Renal cortex interstitium (tissue), 11 donors: ENCODE measurements at regions not wholly inside any gene's neighbourhood (a gene's known extent, or its start where the extent isn't known, plus 50 kb on each side); places are given as distances from the start of the nearest gene placed in this dataset.

Experiments used
- DNase-seq, 11 donors: peaks; one replicate each; pipeline ENCODE4 v3.0.0-alpha.2; 2013; ENCODE audit warnings: low read depth in 9 of 11, low spot score in 4 of 11; ENCODE audit errors: extremely low read depth in 1 of 11

GRCh38 chr20:48246061-48246790, 460.9 kb upstream of the SULF2 start:
- DNase-seq: no peak

GRCh38 chr20:48242623-48243022, 457.3 kb upstream of the SULF2 start:
- no peak for DNase-seq

GRCh38 chr20:48241482-48241881, 456.2 kb upstream of the SULF2 start:
- DNase-seq: no peak

- no peak for DNase-seq
Observed at GRCh38 chr20:48238781-48239180, 453.5 kb upstream of the SULF2 start.

- no peak for DNase-seq
Observed at GRCh38 chr20:48238326-48238725, 453.0 kb upstream of the SULF2 start.

- DNase-seq: no peak
Observed at GRCh38 chr20:48236000-48236970, 451.0 kb upstream of the SULF2 start.

GRCh38 chr20:48234951-48235350, 449.7 kb upstream of the SULF2 start:
- no peak for DNase-seq

GRCh38 chr20:48231253-48231930, 446.1 kb upstream of the SULF2 start:
- no peak for DNase-seq

GRCh38 chr20:48230216-48230615, 444.9 kb upstream of the SULF2 start:
- no peak for DNase-seq

- no peak for DNase-seq
Observed at GRCh38 chr20:48227381-48227780, 442.1 kb upstream of the SULF2 start.

GRCh38 chr20:48226642-48227041, 441.4 kb upstream of the SULF2 start:
- no peak for DNase-seq

- no peak for DNase-seq
Observed at GRCh38 chr20:48224533-48225050, 439.3 kb upstream of the SULF2 start.

GRCh38 chr20:48223715-48224114, 438.4 kb upstream of the SULF2 start:
- no peak for DNase-seq

GRCh38 chr20:48222595-48223180, 437.4 kb upstream of the SULF2 start:
- DNase-seq: no peak

- no peak for DNase-seq
Observed at GRCh38 chr20:48220033-48220633, 434.9 kb upstream of the SULF2 start.

GRCh38 chr20:48219306-48219705, 434.0 kb upstream of the SULF2 start:
- DNase-seq: no peak

GRCh38 chr20:48217190-48217589, 431.9 kb upstream of the SULF2 start:
- DNase-seq: peak in 1 of 11 donors; percentile 35

- no peak for DNase-seq
Observed at GRCh38 chr20:48215536-48215935, 430.3 kb upstream of the SULF2 start.

- DNase-seq: no peak
Observed at GRCh38 chr20:48214601-48215000, 429.3 kb upstream of the SULF2 start.
